GM23338 (cell line): ENCODE measurements at regions not wholly inside any gene's neighbourhood (a gene's known extent, or its start where the extent isn't known, plus 50 kb on each side); places are given as distances from the start of the nearest gene placed in this dataset.

ENCODE experiments used
- ATAC-seq: fragments of 200-7000 bp; cut with Tn5 transposase; 3 replicates; pipeline ENCODE4 v1.9.1; 2020
- DNase-seq: peaks from one replicate; pipeline ENCODE4 v3.0.0-alpha.2; 2015; ENCODE audit warnings: low spot score
- H2AFZ ChIP-seq: fragments of 200-600 bp; sonication (generic); 2 replicates; pipeline ENCODE4 v1.8.0; 2016; ENCODE audit warnings: antibody characterized with exemption, mild to moderate bottlenecking, moderate library complexity
- H3F3A ChIP-seq: fragments of 200-600 bp; sonication (generic); replicated peaks from 2 replicates; pipeline ENCODE4 v1.8.0; 2017; ENCODE audit warnings: antibody characterized with exemption, mixed run types, low read depth
- H3K27ac ChIP-seq: fragments of 200-600 bp; sonication (generic); 2 replicates; pipeline ENCODE4 v1.6.1; 2016; ENCODE audit warnings: low read depth
- H3K27me3 ChIP-seq: fragments of 200-600 bp; sonication (generic); 2 replicates; pipeline ENCODE4 v1.8.0; 2016; ENCODE audit warnings: mild to moderate bottlenecking, mixed run types, moderate library complexity; ENCODE audit not compliant: insufficient read depth
- H3K36me3 ChIP-seq: fragments of 200-600 bp; sonication (generic); 2 replicates; pipeline ENCODE4 v1.8.0; 2016; ENCODE audit warnings: mild to moderate bottlenecking; ENCODE audit not compliant: insufficient read depth
- H3K4me1 ChIP-seq: fragments of 200-600 bp; sonication (generic); 2 replicates; pipeline ENCODE4 v1.8.0; 2016; ENCODE audit warnings: mild to moderate bottlenecking, moderate library complexity; ENCODE audit not compliant: insufficient read depth
- H3K4me2 ChIP-seq: fragments of 200-600 bp; sonication (generic); 2 replicates; pipeline ENCODE4 v1.7.1; 2017; ENCODE audit warnings: mixed run types
- H3K4me3 ChIP-seq: fragments of 200-600 bp; sonication (generic); 2 replicates; pipeline ENCODE4 v1.6.1; 2016; ENCODE audit warnings: mixed run types
- H3K79me2 ChIP-seq: fragments of 200-600 bp; sonication (generic); replicated peaks from 2 replicates; pipeline ENCODE4 v1.8.0; 2017; ENCODE audit warnings: mild to moderate bottlenecking; ENCODE audit not compliant: insufficient read depth
- H3K9me2 ChIP-seq: fragments of 200-600 bp; sonication (generic); 2 replicates; pipeline ENCODE4 v1.8.0; 2017; ENCODE audit not compliant: insufficient read depth
- H4K20me1 ChIP-seq: fragments of 200-600 bp; sonication (generic); replicated peaks from 2 replicates; pipeline ENCODE4 v1.8.0; 2017; ENCODE audit warnings: mild to moderate bottlenecking; ENCODE audit not compliant: insufficient read depth
- H3K27ac Mint-ChIP-seq: 2 replicates; pipeline ENCODE4 v1.8.0; 2020; ENCODE audit warnings: inconsistent platforms, mild to moderate bottlenecking, moderate library complexity, mixed read lengths
- H3K27me3 Mint-ChIP-seq: 3 replicates; pipeline ENCODE4 v1.8.0; 2022; ENCODE audit warnings: low read depth, mild to moderate bottlenecking, moderate library complexity, mixed read lengths, inconsistent platforms; ENCODE audit not compliant: insufficient read depth, poor library complexity
- H3K36me3 Mint-ChIP-seq: 3 replicates; pipeline ENCODE4 v1.8.0; 2021; ENCODE audit warnings: low read depth, mild to moderate bottlenecking, inconsistent platforms, moderate library complexity, mixed read lengths
- H3K4me1 Mint-ChIP-seq: 3 replicates; pipeline ENCODE4 v1.8.0; 2020; ENCODE audit warnings: mild to moderate bottlenecking, inconsistent platforms, mixed read lengths
- H3K4me3 Mint-ChIP-seq: 3 replicates; pipeline ENCODE4 v1.8.0; 2021; ENCODE audit warnings: moderate library complexity, mild to moderate bottlenecking, inconsistent platforms, mixed read lengths
- H3K9me3 Mint-ChIP-seq: 3 replicates; pipeline ENCODE4 v1.8.0; 2020; ENCODE audit warnings: moderate library complexity, mild to moderate bottlenecking, inconsistent platforms, mixed read lengths
- CTCF ChIP-seq, 2 experiments: fragments of 200-600 bp in 1 of 2; sonication (generic) in 1 of 2; conservative IDR thresholded peaks; 2 replicates each; pipeline versions ENCODE4 v1.5.1 to v1.6.1; 2016 to 2017; ENCODE audit warnings: antibody characterized with exemption in 2 of 2, low read depth in 2 of 2, mild to moderate bottlenecking in 2 of 2, moderate library complexity in 1 of 2
- ETS1 ChIP-seq: IDR thresholded peaks from 2 replicates; pipeline ENCODE4 v1.6.1; 2016; ENCODE audit warnings: antibody characterized with exemption
- EZH2 ChIP-seq: fragments of 200-600 bp; sonication (generic); IDR thresholded peaks from one replicate; pipeline ENCODE4 v1.8.0; 2017; ENCODE audit warnings: antibody characterized with exemption, mild to moderate bottlenecking, low read depth; ENCODE audit not compliant: unreplicated experiment
- EZH2phosphoT487 ChIP-seq: fragments of 200-600 bp; sonication (generic); IDR thresholded peaks from one replicate; pipeline ENCODE4 v1.8.1; 2018; ENCODE audit warnings: antibody characterized with exemption; ENCODE audit not compliant: unreplicated experiment
- NANOG ChIP-seq: IDR thresholded peaks from 2 replicates; pipeline ENCODE4 v1.6.1; 2016; ENCODE audit warnings: antibody characterized with exemption, borderline replicate concordance
- POLR2AphosphoS5 ChIP-seq: IDR thresholded peaks from 2 replicates; pipeline ENCODE4 v1.6.1; 2016; ENCODE audit warnings: antibody characterized with exemption, low read depth
- REST ChIP-seq: IDR thresholded peaks from one replicate; pipeline ENCODE4 v1.6.1; 2018; ENCODE audit warnings: antibody characterized with exemption; ENCODE audit not compliant: unreplicated experiment
- STAT1 ChIP-seq: IDR thresholded peaks from one replicate; pipeline ENCODE4 v1.6.1; 2016; ENCODE audit warnings: antibody characterized with exemption; ENCODE audit not compliant: unreplicated experiment
- ZNF114 ChIP-seq: fragments of 250-450 bp; sonication (Bioruptor Pico); IDR thresholded peaks from 2 replicates; pipeline ENCODE4 v1.5.0; 2020; ENCODE audit warnings: mild to moderate bottlenecking, moderate library complexity

- TF ChIP-seq ETS1: no peak
Observed at GRCh38 chr21:41600116-41600515, 92.2 kb upstream of the TMPRSS2 start (continued).

DNA sequence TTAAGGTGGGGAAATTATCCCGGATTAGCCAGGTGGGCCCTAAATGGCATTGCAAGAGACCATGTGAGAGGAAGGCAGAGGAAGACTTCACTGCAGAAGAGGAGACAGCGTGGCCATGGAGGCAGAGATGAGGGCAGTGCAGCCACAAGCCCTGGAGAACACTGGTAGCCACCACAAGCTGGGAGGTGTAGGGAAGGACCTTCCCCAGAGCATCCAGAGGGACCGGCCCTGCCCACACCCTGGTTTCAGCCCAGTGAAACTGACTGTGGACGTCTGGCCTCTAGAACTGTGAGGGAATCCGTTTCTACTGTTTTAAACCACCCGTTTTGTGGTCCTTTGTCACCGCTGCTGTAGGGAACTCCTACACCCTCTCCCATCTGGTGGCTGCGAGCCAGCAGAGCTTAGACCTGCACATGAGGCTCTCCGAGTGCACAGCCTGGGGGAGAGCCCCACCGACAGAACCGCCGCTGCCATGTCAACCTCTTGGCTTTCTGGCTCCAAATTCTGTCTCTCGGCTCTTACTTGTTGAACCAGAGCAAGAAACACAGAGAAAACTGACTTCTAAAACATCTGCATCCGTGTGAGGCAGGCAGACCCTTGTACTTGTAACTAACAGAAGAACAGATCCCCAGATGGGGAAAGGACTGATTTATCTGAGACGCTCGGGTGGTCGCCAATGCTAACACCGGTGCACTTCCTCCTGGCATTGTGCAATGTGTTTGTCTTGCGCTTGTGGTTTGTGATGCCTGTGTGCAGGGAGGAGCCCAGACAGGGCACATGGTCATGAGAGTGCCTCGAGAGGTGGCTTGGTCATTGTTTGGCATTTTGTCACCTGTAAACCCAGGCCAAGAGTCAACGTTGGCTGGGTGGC is 90.8 kb upstream of the TMPRSS2 start:
- no peaks in the 10 kb centered on the region for H4K20me1 ChIP-seq
- no peaks in the 10 kb centered on the region for H3F3A ChIP-seq
- no peaks in the 10 kb centered on the region for H3K36me3 ChIP-seq
- Mint-ChIP-seq H3K4me1 (peaks cover 14% of the 10 kb centered on the region), H3K27me3 (peaks cover 13% of the 10 kb centered on the region), H3K27ac (no peak overlapping the region), H3K36me3 (no peaks in the 10 kb centered on the region), H3K9me3 (no peaks in the 10 kb centered on the region; the same call in 2 of the 3 replicates), H3K4me3 (no peak overlapping the region)
- TF ChIP-seq REST (no peak), EZH2 (no peak), CTCF (conservative IDR thresholded peaks at IDR 0.05; ENCODE audit: low read depth in 2 of 2) (no peak), NANOG (no peak), ZNF114 (CRISPR knock-in tag) (no peak), ETS1 (no peak), STAT1 (no peak), EZH2phosphoT487 (no peak), POLR2AphosphoS5 (no peak)
- H3K9me2 ChIP-seq: no peaks in the 10 kb centered on the region
- H3K4me3 ChIP-seq: no peak overlapping the region
- H3K27ac ChIP-seq: no peak overlapping the region
- no peak overlapping the region for H2AFZ ChIP-seq
- H3K79me2 ChIP-seq: no peaks in the 10 kb centered on the region
- H3K4me2 ChIP-seq: no peak overlapping the region
- ATAC-seq (no peak), DNase-seq (no peak)
- H3K27me3 ChIP-seq: no peaks in the 10 kb centered on the region
- peaks cover 14% of the 10 kb centered on the region for H3K4me1 ChIP-seq
